ENCODE measurements at regions not wholly inside any gene's neighbourhood (a gene's known extent, or its start where the extent isn't known, plus 50 kb on each side); places are given as distances from the start of the nearest gene placed in this dataset.

DNA sequence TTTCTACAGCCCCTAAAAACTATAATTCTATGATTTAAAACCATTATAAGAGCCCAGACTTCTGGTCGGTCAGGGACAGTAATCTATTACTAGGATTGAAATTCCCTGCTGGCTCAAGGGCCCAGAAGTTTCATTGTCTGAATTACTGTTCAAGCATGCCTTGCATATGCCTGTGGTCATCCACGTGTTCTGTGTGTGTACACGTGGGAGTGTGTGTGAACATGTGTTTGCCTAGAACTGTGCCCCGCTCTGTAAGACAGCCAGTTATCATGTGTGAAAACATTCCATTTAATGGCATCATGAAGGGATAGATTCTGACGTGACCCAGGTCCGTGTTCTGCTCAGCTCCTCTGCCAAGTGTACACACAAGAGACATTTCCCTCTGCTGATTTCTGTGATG, 189.3 kb upstream of the NECTIN1 start:
- no peak for TF ChIP-seq CEBPB (IDR thresholded peaks at IDR 0.05; ENCODE audit: low read depth, low read length)
- no peak for TF ChIP-seq FOS (IDR thresholded peaks at IDR 0.05; ENCODE audit: low read depth, low read length)
- TF ChIP-seq SMC3 (IDR thresholded peaks at IDR 0.05; ENCODE audit: low read depth, low read length), result no peak
- TF ChIP-seq MAZ (IDR thresholded peaks at IDR 0.05; ENCODE audit: borderline replicate concordance, low read depth, low read length), result no peak
- no peak for TF ChIP-seq RCOR1 (IDR thresholded peaks at IDR 0.05; ENCODE audit: insufficient replicate concordance, low read length)
- TF ChIP-seq RAD21 (IDR thresholded peaks at IDR 0.05; ENCODE audit: low read length), result no peak
- no peak for TF ChIP-seq NFE2L2 (IDR thresholded peaks at IDR 0.05; ENCODE audit: low read depth, low read length)
- no peak for TF ChIP-seq RFX5 (IDR thresholded peaks at IDR 0.05; ENCODE audit: low read depth, low read length)
- TF ChIP-seq BHLHE40 (IDR thresholded peaks at IDR 0.05; ENCODE audit: low read depth, low read length), result no peak
- TF ChIP-seq CHD1 (IDR thresholded peaks at IDR 0.05; ENCODE audit: low read depth, low read length), result no peak
- Histone ChIP-seq H2AK5ac (ENCODE audit: low read depth, low read length) (no peak overlapping the region), H3K36me3 (ENCODE audit: control insufficient read depth, insufficient read depth, low read length) (no peaks in the 10 kb centered on the region), H3K27ac (ENCODE audit: insufficient read depth, low read length) (no peak overlapping the region), H3K56ac (ENCODE audit: extremely low read depth, insufficient read depth, low read length) (no peak overlapping the region), H3K79me1 (ENCODE audit: low read depth in 1 of 2, low read length in 2 of 2) (no peaks in the 10 kb centered on the region), H3K4me1 (ENCODE audit: control insufficient read depth, insufficient read depth, low read length) (no peaks in the 10 kb centered on the region), H3K14ac (replicated peaks; ENCODE audit: low read depth, low read length) (no peak overlapping the region), H3K4ac (ENCODE audit: low read depth, low read length) (no peak overlapping the region), H3K27me3 (ENCODE audit: control insufficient read depth, insufficient read depth, low read length) (peaks cover 19% of the 10 kb centered on the region), H4K91ac (ENCODE audit: insufficient read depth, low read depth, low read length) (no peak overlapping the region), H3K9ac (ENCODE audit: low read depth, low read length) (no peak overlapping the region), H3K9me1 (ENCODE audit: insufficient read depth, low read length) (no peaks in the 10 kb centered on the region), H2BK20ac (ENCODE audit: low read depth, low read length) (no peak overlapping the region), H4K20me1 (ENCODE audit: insufficient read depth, low read length) (no peaks in the 10 kb centered on the region), H2AFZ (replicated peaks; ENCODE audit: low read length, poor library complexity) (no peak overlapping the region), H3K9me3 (ENCODE audit: control insufficient read depth, insufficient read depth, low read length) (no peaks in the 10 kb centered on the region), H4K8ac (ENCODE audit: low read depth in 2 of 2, low read length in 2 of 2) (no peak overlapping the region), H2BK120ac (ENCODE audit: low read depth, low read length) (no peak overlapping the region), H2AK9ac (replicated peaks; ENCODE audit: low read depth, low read length, poor library complexity) (no peak overlapping the region), H4K5ac (ENCODE audit: low read depth, low read length) (no peak overlapping the region), H2BK15ac (ENCODE audit: low read depth, low read length) (no peak overlapping the region), H2BK5ac (ENCODE audit: low read depth, low read length, poor library complexity, severe bottlenecking) (no peak overlapping the region), H3K18ac (ENCODE audit: low read depth, low read length) (no peak overlapping the region), H3K23ac (ENCODE audit: low read depth, low read length) (no peak overlapping the region), H3K4me2 (ENCODE audit: low read depth, low read length) (no peak overlapping the region), H3K4me3 (ENCODE audit: insufficient read depth, low read depth, low read length) (no peak overlapping the region)
- dilution Hi-C loops (cut with HindIII; ENCODE audit: low sequenced_read_pairs, unreplicated experiment), result no loop called here
- DNase-seq, result no peak
- in situ Hi-C loops (cut with MboI; ENCODE audit: low sequenced_read_pairs), result no loop called here
- ChIA-PET CTCF (no interaction called here), POLR2A (ENCODE audit: unreplicated experiment) (no interaction called here)
- WGBS, 2 experiments (ENCODE audit: extremely low coverage in 2 of 2, insufficient read length in 1 of 2), result 29% methylated on average over 2 of the region's 6 CpGs; no CpG with 5 or more reads in 1 of the 2 experiments
- intact Hi-C loops (cut with micrococcal nuclease), result no loop called here
- BruUV-seq (replicated peaks), result no TSS peak
- ATAC-seq (ENCODE audit: low read depth), result no peak

Measured in IMR-90 (cell line).